T-helper 1 cell treated with Interleukin-12 subunit alpha and Interleukin-12 subunit beta and Interleukin-4 antibody, amounts not matched to agents 30 ng/mL and 1 ng/mL, for 36 hours (primary cell): ENCODE measurements at regions not wholly inside any gene's neighbourhood (a gene's known extent, or its start where the extent isn't known, plus 50 kb on each side); places are given as distances from the start of the nearest gene placed in this dataset.

Experiments used
- intact Hi-C: fragments of 100-400 bp; cut with micrococcal nuclease; formaldehyde crosslinking; loops from one replicate; pipeline ENCODE4 v1.15.1; 2024

DNA sequence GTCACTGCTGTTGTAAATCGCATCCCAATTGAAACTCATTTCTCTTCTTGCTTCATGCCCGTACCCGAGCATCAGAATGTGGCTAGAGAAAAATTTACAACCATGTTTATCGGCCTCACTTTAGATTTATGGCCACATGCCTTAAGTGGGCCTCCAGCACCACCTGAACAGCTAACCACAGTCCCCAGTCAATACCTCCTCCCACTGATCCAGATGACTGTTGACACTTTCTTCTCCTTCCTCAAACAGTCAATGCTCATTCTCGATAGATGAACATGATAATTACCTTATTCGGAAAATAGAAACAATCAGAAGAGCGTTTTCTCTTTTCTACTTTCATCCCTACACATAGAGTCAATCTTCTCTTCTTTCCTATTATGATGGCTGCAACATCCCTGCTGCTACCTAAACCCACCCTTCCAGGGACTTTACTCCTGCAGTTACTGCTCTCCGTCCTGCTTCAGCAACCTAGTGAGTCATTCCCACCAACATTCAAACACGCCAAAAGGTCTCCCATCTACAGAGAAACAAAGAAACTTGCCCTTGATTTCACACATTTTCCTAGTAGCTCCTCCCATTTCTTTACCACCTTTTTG, 416.3 kb upstream of the MAF start:
- intact Hi-C loops, result no loop called here

DNA sequence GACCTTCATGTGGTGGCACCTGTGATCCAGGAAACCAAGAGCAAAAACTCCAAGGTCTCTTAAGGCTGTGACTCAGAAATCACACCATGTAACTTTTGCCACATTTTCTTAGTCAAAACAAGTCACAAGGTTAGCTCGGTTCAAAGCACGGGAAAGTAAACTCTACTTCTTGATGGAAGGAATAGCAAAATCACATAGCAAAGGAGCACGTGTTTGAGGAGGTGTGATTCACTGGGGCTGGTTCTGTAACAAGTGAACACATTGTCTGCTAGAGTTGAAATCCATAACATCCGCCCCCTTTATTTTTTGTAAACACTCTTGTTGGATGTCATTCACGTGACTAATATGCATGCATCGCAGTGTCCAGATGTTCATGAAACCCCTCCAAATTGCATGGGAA, 415.0 kb upstream of the MAF start:
- intact Hi-C loops, result no loop called here

- intact Hi-C loops, result no loop called here
Measured at GRCh38 chr16:80014241-80014939, 413.9 kb upstream of the MAF start.

- intact Hi-C loops, result no loop called here
Measured at GRCh38 chr16:80012586-80012985, 412.0 kb upstream of the MAF start.

GRCh38 chr16:80009971-80010659, 409.6 kb upstream of the MAF start:
- intact Hi-C loops, result no loop called here

- intact Hi-C loops, result no loop called here
Measured at GRCh38 chr16:80008857-80009256, 408.3 kb upstream of the MAF start.

DNA sequence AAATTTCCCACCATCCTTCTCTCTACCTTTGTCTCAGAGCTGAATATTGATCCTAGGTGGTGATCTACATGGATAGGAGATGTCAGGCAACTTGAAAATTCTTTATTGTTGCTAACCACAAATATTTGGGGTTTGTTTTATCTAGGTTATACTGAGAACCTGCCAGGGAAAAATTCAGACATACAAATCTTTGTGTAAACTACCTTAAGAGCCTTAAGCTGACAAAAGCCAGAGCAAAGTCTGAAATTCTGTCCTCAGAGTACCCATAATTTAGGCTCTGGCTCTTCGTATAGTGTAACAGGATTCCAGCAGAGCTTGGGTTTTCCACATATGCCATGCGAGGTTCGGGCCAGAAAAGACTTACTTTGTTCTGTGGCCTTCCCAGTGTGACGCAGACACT, 406.7 kb upstream of the MAF start:
- intact Hi-C loops, result no loop called here

DNA sequence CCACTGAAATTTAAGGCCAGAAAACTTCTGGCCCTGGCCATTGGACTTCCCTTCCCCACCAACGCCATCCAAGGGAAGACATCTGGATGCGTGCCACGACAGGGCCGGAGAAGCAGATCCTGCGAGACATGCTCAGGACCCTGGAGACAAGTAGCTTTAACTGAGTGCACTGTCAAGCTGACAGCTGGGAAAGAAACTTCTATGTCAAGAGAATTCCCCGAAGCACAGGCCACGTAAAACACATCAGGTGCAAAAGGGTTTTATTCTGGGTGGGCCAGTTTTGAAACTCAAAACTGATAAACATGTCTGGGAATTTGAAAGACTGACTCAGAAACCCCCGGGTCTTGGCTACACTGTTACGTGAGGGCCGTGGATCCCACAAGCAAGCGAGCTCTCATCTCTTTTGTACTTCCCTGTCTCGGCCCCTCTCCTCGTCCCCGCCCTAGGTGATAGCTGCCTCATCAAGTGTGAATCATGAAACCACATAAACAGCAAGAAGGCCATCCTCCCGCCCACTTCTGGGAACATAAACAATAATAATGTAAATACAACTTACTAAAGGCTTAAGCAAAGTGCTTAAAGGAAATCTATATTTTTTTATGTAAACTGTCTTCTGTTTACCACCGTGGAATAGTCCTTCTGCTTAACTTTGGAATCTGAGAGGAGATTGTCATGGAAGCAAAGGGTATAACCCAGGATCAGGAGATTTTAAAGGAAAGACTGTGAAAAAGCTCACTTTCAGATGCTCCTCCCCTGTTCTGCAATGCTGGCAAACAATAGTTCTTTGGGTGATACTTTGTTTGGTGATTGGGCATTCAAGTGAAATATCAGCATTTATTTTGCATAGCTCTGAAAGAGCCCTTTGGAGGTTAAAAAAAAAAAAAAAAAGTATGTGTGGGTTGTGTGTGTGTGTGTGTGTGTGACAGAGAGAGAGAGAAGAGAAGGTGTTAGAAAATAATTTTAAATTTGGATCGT, 406.0 kb upstream of the MAF start:
- intact Hi-C loops, result no loop called here

DNA sequence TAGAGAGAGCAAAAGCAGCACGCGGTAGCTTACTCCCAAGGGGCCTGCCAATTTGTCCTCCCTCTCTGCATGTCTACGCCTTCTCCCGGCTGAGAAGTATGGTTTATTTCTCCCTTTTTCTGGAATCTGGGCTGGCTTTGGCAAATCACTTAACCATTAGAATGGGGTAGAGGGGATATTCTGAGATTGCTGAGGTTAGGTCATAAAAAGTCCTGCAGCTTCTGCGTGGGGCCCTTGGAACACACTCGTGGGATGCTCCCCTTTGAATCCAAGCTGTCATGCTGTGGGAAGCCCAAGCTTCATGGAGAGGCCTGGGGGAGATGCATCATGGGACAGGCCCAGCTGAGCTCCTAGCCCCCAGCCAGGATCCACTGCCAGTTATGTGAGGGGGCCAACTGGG, 403.6 kb upstream of the MAF start:
- intact Hi-C loops, result no loop called here

GRCh38 chr16:80002261-80002660, 401.7 kb upstream of the MAF start:
- intact Hi-C loops, result no loop called here

- intact Hi-C loops, result no loop called here
Measured at GRCh38 chr16:79998143-79998542, 397.6 kb upstream of the MAF start.

GRCh38 chr16:79997257-79997656, 396.7 kb upstream of the MAF start:
- intact Hi-C loops, result no loop called here

DNA sequence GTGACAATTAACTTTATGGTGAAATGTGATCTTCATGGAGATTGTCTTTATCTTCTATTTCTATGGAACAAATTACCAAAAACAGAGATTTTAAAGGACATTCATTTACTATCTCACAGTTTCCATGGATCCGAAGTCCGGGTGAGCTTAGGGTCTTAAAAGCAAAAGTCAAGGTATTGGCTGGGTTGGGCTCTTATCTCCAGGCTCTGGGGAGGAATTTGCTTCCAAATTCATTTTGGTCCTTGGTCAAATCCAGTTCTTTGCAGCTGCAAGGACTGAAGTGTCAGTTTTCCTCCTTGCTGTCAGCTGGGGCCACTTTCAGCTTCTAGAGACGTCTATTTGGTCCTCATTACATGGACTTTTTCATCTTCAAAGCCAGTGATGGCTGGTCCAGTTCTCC, 395.8 kb upstream of the MAF start:
- intact Hi-C loops, result no loop called here

DNA sequence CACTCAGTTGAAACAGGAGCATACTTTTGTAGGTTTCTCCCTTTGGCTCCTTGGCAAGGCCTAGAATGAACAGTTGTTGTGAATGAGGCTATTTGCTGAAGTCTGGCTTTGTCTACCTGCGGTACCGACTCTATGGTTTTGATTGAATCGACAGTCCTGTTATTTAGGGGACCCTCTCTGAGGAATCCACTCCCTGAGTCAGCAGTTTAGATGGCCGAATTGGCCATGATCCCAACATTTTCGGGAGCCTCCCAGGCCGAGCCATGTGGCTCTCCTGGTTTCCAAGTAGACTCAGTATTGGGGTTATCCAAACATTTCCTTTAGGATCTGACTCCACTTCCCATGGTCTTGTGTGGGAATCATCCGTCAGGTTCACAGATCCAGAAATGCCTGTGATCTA, 394.8 kb upstream of the MAF start:
- intact Hi-C loops, result no loop called here

DNA sequence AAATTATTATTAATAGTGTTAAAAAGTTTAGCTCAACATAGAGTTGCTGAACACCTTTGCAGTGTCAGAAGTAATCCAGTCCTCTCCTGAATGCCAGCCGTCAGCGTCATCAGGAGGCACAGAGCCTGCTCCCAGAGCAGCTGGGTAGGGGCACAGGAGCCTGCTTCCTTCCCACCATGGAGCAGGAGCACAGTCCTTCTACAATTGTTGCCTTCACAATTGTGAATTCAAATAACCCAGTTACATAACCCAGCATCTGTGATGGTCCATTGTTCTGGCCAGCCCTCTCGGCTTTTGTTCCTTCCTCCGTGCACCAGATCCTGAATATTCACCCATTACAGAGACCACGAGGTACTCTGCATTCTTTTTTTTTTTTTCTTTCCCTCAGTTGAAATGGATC, 393.9 kb upstream of the MAF start:
- intact Hi-C loops, result no loop called here

DNA sequence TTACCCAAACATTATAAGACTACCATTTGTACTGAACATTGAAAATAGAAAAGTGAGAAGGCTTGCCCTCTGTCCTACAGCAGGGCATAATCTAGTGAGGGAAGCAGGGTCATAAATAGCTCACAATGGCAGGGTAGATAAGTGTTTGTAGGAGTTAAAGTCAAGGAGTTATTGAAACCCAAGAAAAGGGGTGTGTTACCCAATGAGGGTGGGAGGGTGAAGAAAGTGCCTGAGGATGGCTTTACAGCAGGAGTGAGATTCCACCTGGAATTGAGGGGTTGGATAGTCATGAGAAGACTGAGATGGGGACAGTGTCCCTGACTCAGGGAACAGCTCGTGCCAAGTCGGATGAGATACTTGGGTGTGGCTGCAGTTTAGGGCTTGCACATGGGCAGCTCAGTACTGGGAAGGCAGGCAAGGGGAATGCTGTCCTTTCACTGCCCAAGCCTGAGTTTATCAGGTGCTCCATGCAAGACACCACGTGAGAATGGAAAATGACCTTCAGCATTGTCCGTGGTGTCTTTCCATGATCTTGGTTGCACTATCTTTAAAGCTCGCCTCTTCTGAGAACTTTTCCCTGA, 393.2 kb upstream of the MAF start:
- intact Hi-C loops, result no loop called here

DNA sequence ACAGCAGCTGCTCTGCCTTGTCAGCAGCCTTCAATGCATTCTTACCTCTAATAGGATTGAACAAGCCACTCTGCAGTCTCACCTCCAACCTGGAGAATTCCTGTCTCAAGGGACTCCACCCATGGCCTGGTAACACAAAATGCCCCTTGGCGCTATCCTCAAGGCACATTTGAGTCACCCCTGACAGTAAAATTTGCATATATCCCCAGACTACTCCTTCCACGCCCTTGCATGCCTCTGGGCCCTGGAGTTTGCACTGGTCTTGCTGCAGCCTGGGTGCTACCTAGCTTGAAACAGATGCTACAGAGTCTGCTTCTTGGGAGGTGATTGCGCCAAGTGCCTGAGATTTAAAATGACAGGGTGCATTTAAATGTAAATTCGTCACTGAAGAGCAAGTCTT, 391.4 kb upstream of the MAF start:
- intact Hi-C loops, result no loop called here

DNA sequence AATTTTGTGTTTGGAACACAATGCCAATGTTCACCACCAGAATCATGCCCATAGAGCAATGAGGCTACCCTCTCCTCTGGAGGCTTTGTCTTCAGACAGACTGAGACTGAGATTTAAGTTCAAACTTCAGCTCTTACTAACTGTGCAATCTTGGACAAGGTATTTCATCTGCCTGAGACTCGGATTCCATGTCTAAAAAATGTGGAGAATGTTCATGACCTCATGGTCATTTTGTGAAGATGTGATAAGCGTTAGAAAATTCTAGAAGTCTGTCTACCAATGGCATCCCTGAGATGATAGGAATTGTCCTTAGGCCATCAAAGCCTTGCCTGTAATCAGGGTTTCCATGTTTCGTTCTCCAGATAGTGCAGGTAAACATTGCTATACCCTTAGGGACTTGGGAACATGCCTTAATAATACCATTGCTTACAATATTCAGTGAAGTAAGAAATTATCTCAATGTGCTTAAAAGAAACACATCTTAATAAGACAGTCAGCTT, 388.2 kb upstream of the MAF start:
- intact Hi-C loops, result no loop called here

- intact Hi-C loops, result no loop called here
Measured at GRCh38 chr16:79988089-79988488, 387.6 kb upstream of the MAF start.

GRCh38 chr16:79986352-79986751, 385.8 kb upstream of the MAF start:
- intact Hi-C loops, result no loop called here

DNA sequence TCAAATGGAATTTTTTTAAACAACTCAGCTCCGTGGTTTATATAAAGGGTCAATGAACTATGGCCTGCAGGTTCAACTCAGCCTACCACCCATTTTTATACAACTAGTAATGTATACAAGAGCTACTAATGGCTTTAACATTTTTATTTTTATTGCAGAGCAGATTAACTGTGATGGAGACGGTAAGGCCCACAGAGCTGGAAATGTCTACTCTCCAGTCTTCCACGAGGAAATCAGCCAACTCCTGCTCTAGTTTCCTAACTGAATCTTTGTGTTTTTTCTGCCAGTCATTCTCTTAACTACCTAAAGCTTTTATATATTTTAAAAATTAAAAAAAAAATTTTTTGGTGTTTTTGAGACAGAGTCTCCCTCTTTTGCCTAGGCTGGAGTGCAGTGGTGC, 385.1 kb upstream of the MAF start:
- intact Hi-C loops, result no loop called here
